HG03280 (cell line): ENCODE measurements at regions not wholly inside any gene's neighbourhood (a gene's known extent, or its start where the extent isn't known, plus 50 kb on each side); places are given as distances from the start of the nearest gene placed in this dataset.

Experiments used
- ATAC-seq: cut with Tn5 transposase; IDR thresholded peaks from one replicate; pipeline ENCODE4 v1.9.1; 2021; ENCODE audit warnings: mild to moderate bottlenecking, moderate library complexity; ENCODE audit not compliant: unreplicated experiment

GRCh38 chr1:217224201-217224600, 406.7 kb downstream of the GPATCH2 start:
- ATAC-seq = no peak

GRCh38 chr1:217214551-217214950, 416.3 kb downstream of the GPATCH2 start:
- ATAC-seq = no peak

DNA sequence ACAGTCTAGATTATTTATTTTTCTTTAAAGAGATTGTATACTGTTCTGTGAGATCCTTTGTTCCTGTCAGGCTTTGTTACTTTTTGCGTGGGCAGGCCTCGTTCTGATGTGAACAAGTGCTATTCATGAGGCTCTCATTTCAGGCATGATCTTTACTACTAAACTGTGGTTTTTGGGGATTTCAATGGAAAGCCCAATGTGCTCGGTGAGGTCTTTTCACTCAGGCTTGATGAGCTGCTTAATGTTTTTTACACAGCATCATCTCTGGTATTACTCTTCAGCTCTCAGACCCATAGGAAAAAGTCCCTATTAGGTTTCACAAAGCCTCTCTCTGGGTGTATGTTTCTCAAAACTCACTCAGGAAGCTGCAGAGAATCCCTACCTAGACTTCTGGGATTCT, 419.4 kb downstream of the GPATCH2 start:
- peak; percentile 73 for ATAC-seq

GRCh38 chr1:217205578-217205977, 425.3 kb downstream of the GPATCH2 start:
- no peak for ATAC-seq

GRCh38 chr1:217196616-217197015, 434.3 kb downstream of the GPATCH2 start:
- ATAC-seq = no peak

DNA sequence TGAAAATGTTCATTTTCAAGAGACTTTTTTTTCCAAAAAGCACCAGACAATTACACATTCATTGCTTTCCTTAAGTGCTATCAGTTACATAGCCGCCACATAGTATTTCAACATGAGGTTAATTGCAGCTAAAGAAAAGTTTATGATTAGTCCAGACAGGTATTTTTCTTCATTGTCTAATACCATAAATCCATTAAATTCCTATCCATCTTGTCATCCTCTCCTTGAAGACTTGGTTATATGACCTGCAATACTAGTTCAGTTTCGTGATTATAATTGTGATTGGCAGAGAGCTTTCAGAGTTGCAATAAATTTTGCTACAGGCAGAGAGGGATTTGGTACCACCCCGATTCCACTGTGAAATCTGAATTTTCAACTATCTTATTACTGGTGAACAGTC, 437.7 kb downstream of the GPATCH2 start:
- ATAC-seq = no peak

DNA sequence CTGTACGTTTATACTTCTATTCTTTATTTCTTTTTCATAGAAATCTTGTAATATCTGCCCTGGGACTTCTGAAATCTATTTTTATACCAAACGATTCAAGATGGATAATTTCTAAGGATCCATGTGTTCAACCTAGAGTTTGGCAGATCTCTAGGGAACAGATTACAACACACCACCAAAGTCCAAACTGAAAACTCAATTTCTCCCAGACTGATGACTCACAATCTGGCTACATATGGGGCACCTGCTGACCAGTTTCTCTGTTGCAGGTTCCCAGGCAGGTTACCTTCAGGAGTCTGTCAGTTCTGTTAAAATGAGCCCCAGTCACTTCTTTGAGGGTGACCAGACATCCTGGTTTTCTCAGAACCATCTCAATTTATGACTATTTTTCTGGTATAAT, 439.4 kb downstream of the GPATCH2 start:
- ATAC-seq = no peak

DNA sequence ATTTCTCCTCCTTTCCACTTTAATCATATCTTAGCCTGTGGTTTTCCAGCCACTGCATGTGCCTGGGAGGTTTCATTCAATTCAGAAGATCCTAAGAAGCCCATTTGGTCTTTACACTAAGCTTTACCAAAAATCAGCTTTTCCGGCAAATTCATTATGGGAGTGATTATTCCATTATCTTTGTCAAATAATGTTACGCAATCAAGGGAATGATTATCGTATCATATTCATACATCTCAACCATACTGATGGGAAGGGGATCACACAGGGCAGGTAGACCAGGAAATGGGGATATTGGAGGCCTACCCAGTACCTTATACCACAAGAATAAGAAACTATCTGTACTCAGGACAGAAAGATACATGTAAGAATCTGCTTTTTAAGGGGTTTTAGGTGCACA, 440.5 kb downstream of the GPATCH2 start:
- ATAC-seq = no peak

DNA sequence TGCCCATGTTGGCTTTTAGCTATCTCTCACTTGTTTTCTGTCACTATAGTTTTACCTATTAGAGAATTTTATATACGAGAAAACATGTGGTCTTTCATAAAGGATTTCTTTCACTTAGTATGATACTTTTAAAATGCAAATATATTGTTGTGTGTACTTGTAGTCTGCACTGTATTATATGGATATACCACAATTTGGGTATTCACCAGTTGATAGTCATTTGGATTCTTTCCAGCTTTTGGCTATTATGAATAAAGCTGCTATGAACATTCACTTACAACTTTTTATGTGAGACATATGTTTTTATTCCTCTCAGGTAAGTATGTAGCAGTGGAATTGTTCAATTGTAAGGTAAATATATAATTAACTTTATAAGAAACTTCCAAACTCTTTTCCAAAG, 441.5 kb downstream of the GPATCH2 start:
- ATAC-seq = no peak

DNA sequence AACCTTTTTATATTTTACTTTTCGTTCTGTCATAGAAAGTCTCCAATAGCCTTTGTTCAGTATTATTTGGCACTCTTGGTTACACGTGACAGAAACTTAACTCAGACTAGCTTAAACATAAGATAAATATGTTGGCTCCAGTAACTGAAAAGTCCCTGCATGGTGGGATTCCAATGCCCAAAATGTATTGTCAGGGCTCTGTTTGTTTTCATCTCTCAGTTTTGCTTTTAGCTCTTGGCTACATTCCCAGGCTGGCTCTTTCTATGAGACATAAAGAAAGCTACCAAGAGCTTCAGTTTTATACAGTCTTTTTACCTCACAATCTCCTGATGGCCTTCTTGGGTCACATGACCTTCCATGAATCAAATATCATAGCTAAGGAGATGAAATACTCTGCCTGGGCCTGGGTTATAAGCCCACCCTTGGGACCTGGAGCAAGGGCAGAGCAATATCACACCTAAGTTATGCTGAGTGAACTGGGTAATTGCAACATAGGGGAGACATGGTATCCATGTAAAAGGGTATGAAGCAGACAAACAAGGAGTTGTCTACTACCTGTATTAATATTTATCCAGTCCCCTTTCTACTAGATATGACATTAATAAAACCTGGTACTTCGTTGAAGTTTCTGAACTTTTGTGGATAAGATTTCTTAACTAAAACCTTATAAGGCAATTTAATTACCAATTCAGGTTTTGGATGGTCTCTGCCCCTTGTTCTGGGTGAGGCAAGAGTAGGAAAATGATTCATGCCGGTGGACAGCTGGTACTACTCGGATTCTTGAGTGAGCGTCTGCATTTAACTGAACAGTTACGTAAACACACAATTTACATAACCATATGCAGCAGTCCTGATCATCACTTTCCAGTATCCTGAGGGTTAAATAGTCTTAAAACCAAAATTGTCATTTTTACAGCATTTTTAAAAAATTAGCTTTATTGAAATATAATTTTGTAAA, 442.3 kb downstream of the GPATCH2 start:
- no peak for ATAC-seq

GRCh38 chr1:217186664-217187063, 444.2 kb downstream of the GPATCH2 start:
- ATAC-seq = no peak

DNA sequence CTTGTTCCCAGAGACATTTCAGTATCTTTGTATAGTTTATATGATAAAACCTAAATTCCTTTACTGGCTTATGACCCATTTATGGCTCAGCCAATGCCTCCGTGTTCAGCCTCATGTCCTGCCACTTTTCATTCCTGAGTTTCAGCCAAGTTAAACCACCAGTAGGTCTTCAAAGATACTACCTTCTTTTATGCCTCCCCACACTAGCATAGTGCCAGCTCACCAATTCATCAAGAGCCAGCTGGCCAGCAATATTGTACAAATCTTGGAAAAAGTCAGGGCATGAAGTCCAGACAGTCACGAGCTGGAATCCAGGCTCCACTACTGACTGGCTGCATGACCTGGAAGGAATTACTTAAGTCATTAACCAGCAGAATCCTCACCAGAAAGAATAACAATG, 446.0 kb downstream of the GPATCH2 start:
- ATAC-seq = no peak

GRCh38 chr1:217182992-217183391, 447.9 kb downstream of the GPATCH2 start:
- ATAC-seq = no peak

- no peak for ATAC-seq
Observed at GRCh38 chr1:217181756-217182155, 449.1 kb downstream of the GPATCH2 start.

- ATAC-seq = no peak
Observed at GRCh38 chr1:217181176-217181746, 449.6 kb downstream of the GPATCH2 start.

GRCh38 chr1:217180443-217180842, 450.4 kb downstream of the GPATCH2 start:
- no peak for ATAC-seq

GRCh38 chr1:217164403-217164802, 441.2 kb upstream of the ESRRG start:
- no peak for ATAC-seq

DNA sequence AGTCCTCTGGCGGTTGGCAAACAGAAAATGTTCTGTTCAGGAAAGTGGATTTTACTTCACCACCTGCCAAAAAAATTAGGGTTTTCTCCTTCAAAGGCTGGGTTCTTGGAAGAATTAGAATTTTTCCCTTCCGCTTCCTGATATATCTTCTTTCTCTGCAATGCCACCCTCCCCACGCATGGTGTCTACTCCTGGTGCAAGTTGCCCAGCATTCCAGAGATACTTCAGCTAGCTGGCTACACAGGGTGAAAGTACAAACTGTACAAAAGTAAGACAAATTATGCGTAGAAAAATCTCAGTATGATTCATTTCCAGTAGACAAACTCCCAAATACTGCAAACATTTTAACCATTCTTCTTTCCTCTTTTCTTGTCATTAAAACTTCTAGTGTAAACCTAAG, 430.1 kb upstream of the ESRRG start:
- no peak for ATAC-seq

- ATAC-seq = no peak
Observed at GRCh38 chr1:217150366-217150765, 427.1 kb upstream of the ESRRG start.

GRCh38 chr1:217149791-217150190, 426.6 kb upstream of the ESRRG start:
- no peak for ATAC-seq

GRCh38 chr1:217141711-217142110, 418.5 kb upstream of the ESRRG start:
- ATAC-seq = no peak
